ENCODE measurements at regions not wholly inside any gene's neighbourhood (a gene's known extent, or its start where the extent isn't known, plus 50 kb on each side); places are given as distances from the start of the nearest gene placed in this dataset.

DNA sequence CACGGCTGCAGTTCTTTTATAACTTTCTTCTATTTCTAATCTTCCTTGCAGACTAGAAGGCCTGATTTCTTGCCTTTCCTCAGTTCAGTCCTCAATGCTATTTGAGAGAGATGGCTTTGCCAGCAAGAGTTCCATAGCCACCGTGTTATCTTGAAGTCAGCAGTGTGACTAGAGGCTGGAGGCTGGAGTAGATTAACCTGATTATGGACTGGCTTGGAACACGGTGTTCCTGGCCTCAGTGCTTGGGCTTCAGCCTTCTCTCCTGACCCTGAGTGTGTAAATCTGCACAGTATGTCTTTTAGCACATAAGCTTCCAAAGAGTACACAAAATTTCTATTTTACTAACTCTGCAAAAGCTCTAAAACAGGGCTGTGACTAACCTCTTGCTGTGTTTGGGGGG, 61.4 kb downstream of the CCDC54 start:
- DNase-seq (no peak), ATAC-seq (no peak)
- no peaks in the 10 kb centered on the region for H3K36me3 ChIP-seq (replicated peaks in 1 of 2; ENCODE audit: insufficient read depth in 1 of 2, low read depth in 2 of 2)
- TF ChIP-seq, protein P1, sequence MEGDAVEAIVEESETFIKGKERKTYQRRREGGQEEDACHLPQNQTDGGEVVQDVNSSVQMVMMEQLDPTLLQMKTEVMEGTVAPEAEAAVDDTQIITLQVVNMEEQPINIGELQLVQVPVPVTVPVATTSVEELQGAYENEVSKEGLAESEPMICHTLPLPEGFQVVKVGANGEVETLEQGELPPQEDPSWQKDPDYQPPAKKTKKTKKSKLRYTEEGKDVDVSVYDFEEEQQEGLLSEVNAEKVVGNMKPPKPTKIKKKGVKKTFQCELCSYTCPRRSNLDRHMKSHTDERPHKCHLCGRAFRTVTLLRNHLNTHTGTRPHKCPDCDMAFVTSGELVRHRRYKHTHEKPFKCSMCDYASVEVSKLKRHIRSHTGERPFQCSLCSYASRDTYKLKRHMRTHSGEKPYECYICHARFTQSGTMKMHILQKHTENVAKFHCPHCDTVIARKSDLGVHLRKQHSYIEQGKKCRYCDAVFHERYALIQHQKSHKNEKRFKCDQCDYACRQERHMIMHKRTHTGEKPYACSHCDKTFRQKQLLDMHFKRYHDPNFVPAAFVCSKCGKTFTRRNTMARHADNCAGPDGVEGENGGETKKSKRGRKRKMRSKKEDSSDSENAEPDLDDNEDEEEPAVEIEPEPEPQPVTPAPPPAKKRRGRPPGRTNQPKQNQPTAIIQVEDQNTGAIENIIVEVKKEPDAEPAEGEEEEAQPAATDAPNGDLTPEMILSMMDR (IDR thresholded peaks at IDR 0.05): no peak
- no peak for TF ChIP-seq POLR2A (IDR thresholded peaks at IDR 0.05)
- H3K27me3 ChIP-seq: no peaks in the 10 kb centered on the region
- intact Hi-C loops (cut with DNase I): no loop called here
- H3K9me3 ChIP-seq: no peaks in the 10 kb centered on the region
- no peak overlapping the region for H3K27ac ChIP-seq
- WGBS, 2 donors: 63% methylated on average over 3 of the region's 3 CpGs
- H3K4me3 ChIP-seq: no peak overlapping the region
- H3K4me1 ChIP-seq: no peaks in the 10 kb centered on the region

DNA sequence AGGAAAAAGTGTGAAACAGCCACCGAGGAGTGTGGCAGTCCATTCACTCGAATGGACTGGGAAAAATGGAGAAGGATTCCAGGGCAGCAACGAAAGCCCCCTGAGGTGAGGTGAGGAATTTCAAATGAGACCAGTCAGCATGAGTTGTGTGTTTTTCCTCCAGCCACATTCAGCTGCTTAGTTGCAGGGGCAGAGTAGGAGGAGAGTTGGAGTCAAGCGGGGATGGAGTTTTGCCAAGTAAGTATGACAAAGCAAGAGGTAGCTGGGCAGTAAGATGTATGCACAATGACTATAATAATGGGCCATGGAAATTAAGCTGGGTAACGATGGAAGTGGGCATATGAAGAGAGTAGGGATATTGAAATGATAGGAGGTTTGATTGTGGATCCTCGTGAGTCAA, 64.4 kb downstream of the CCDC54 start:
- TF ChIP-seq, protein P1 (IDR thresholded peaks at IDR 0.05): no peak
- TF ChIP-seq POLR2A (IDR thresholded peaks at IDR 0.05): no peak
- WGBS, 2 donors: 65 to 80% methylated on average over 6 of the region's 6 CpGs
- Histone ChIP-seq H3K9me3 (no peaks in the 10 kb centered on the region), H3K36me3 (replicated peaks in 1 of 2; ENCODE audit: insufficient read depth in 1 of 2, low read depth in 2 of 2) (no peaks in the 10 kb centered on the region), H3K4me3 (no peak overlapping the region), H3K27ac (no peak overlapping the region), H3K4me1 (no peaks in the 10 kb centered on the region), H3K27me3 (no peaks in the 10 kb centered on the region)
- DNase-seq: no peak
- intact Hi-C loops (cut with DNase I): no loop called here
- no peak for ATAC-seq

DNA sequence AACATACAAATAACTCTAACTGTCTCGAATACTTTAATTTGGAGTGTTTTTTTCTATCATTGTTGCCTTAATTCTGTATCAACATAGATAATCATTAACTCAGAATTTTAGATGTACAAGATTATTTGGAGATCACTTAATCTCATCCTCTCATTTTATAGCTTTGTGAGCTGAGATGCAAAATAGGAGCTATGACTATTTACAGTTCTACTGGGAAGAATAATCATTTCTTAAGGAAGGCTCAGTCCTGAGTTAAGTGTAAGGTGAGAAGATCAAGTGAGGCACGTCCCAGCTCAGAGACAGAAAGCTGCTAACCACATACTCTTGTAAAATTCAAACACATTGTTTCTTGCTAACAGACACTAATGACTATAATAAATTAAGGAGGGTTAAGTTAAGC, 66.2 kb downstream of the CCDC54 start:
- TF ChIP-seq POLR2A (IDR thresholded peaks at IDR 0.05): no peak
- Histone ChIP-seq H3K36me3 (replicated peaks in 1 of 2; ENCODE audit: insufficient read depth in 1 of 2, low read depth in 2 of 2) (no peaks in the 10 kb centered on the region), H3K9me3 (no peaks in the 10 kb centered on the region), H3K27ac (no peak overlapping the region), H3K4me1 (no peaks in the 10 kb centered on the region), H3K4me3 (no peak overlapping the region), H3K27me3 (no peaks in the 10 kb centered on the region)
- intact Hi-C loops (cut with DNase I): no loop called here
- DNase-seq: no peak
- WGBS, 2 donors: 63 to 68% methylated on average over 2 of the region's 2 CpGs
- no peak for ATAC-seq

DNA sequence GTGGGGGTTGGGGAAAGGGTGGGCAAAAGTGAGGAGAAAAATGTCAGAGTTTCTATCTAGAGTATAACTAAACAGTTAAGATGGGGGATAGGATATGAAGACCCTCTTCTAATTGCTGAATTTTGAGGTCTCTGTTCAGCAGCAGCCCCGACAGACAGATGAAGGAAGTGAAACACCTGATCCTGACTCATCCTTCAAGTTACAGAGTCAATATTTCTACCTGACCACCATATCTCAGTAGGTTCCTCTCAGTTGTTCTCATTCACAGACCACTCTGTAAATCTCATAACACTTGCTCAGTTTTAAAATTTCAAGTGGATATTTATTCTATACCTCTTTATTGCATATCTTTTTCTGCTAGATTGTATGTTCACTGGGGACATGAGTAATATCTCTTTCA, 69.5 kb downstream of the CCDC54 start:
- intact Hi-C loops (cut with DNase I): no loop called here
- Histone ChIP-seq H3K36me3 (replicated peaks in 1 of 2; ENCODE audit: insufficient read depth in 1 of 2, low read depth in 2 of 2) (no peaks in the 10 kb centered on the region), H3K27ac (no peak overlapping the region), H3K9me3 (no peaks in the 10 kb centered on the region), H3K4me3 (no peak overlapping the region), H3K4me1 (no peaks in the 10 kb centered on the region), H3K27me3 (no peaks in the 10 kb centered on the region)
- 69 to 79% methylated on average over 1 of the region's 1 CpG for WGBS, 2 donors
- ATAC-seq (no peak), DNase-seq (no peak)
- TF ChIP-seq, protein P1 (IDR thresholded peaks at IDR 0.05): no peak
- no peak for TF ChIP-seq POLR2A (IDR thresholded peaks at IDR 0.05)

DNA sequence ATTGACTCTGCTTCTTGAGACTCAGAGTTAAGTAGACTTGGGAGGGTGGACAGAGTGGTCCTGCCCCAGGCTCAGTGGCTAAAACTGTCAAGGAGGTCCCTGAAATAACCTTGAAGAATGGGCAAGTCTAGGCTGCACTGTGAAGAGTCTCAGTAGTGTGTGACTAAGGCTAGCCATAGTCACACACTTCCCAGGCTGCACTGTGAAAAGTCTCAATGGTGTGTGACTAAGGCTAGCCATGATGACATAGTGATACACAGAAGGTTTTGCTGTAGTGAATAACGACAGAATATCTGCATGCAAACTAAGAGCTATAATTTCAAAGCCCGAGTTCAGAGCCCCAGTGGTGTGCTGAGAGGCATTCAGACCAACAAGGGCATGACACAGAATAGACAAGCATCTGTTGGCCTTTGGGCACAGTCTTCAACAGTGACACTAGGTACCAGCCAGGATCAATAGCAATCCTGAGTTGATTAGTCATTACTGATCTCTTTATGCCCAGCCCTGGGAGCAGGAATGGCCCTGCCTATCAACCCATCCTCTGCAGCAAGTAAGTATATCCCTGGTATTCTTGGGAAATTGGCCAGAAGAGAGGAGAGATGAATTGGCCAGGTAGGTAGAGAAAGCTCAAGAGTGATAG, 72.4 kb upstream of the BBX start:
- Histone ChIP-seq H3K9me3 (no peaks in the 10 kb centered on the region), H3K4me1 (no peaks in the 10 kb centered on the region), H3K27ac (no peak overlapping the region), H3K4me3 (no peak overlapping the region), H3K27me3 (no peaks in the 10 kb centered on the region), H3K36me3 (replicated peaks in 1 of 2; ENCODE audit: insufficient read depth in 1 of 2, low read depth in 2 of 2) (no peaks in the 10 kb centered on the region)
- WGBS, 2 donors: 65 to 73% methylated on average over 2 of the region's 2 CpGs
- DNase-seq (no peak), ATAC-seq (no peak)
- no peak for TF ChIP-seq POLR2A (IDR thresholded peaks at IDR 0.05)
- TF ChIP-seq, protein P1 (IDR thresholded peaks at IDR 0.05): no peak
- intact Hi-C loops (cut with DNase I): no loop called here
